IMR-90 (cell line): ENCODE measurements at regions not wholly inside any gene's neighbourhood (a gene's known extent, or its start where the extent isn't known, plus 50 kb on each side); places are given as distances from the start of the nearest gene placed in this dataset.

Experiments used
- ATAC-seq: fragments of 200-7000 bp; cut with Tn5 transposase; 2 replicates; pipeline ENCODE4 v1.9.1; 2020; ENCODE audit warnings: low read depth, mild to moderate bottlenecking, moderate library complexity
- BruUV-seq: library from RNA; stranded (reverse); fragments of 400-500 nt; replicated peaks from 2 replicates; lab custom pipeline; 2021; lab: Mats Ljungman, UMichigan
- CTCF ChIA-PET: fragments of 300-600 bp; formaldehyde crosslinking; extraction: SDS; loops from one replicate; lab custom pipeline; 2021; ENCODE audit warnings: antibody characterized with exemption; lab: Yijun Ruan, JAX
- POLR2A ChIA-PET: fragments of 300-600 bp; sonication (Branson Sonifier 250); formaldehyde crosslinking; loops from one replicate; lab custom pipeline; 2022; ENCODE audit warnings: antibody characterized with exemption; ENCODE audit not compliant: unreplicated experiment; lab: Charles Lee
- DNase-seq: peaks from one replicate; pipeline ENCODE4 v3.0.0; 2013
- H2AFZ ChIP-seq: replicated peaks from 2 replicates; pipeline ENCODE3; 2013; ENCODE audit warnings: low read length, mild to moderate bottlenecking; ENCODE audit not compliant: poor library complexity
- H2AK5ac ChIP-seq: 2 replicates; pipeline ENCODE4 v1.6.1; 2013; ENCODE audit warnings: low read depth, low read length, inconsistent platforms
- H2AK9ac ChIP-seq: replicated peaks from 2 replicates; pipeline ENCODE3; 2013; ENCODE audit warnings: mild to moderate bottlenecking, low read depth, low read length, moderate library complexity; ENCODE audit not compliant: poor library complexity
- H2BK120ac ChIP-seq: 2 replicates; pipeline ENCODE4 v1.6.1; 2013; ENCODE audit warnings: low read depth, low read length, inconsistent platforms
- H2BK15ac ChIP-seq: 3 replicates; pipeline ENCODE4 v1.6.1; 2013; ENCODE audit warnings: low read depth, low read length, inconsistent platforms
- H2BK20ac ChIP-seq: 2 replicates; pipeline ENCODE4 v1.6.1; 2013; ENCODE audit warnings: low read depth, mild to moderate bottlenecking, inconsistent platforms, low read length, moderate library complexity
- H2BK5ac ChIP-seq: 2 replicates; pipeline ENCODE4 v1.6.1; 2013; ENCODE audit warnings: mild to moderate bottlenecking, low read depth, low read length, inconsistent platforms; ENCODE audit not compliant: poor library complexity, severe bottlenecking
- H3K14ac ChIP-seq: replicated peaks from 2 replicates; pipeline ENCODE4 v1.6.1; 2013; ENCODE audit warnings: low read depth, low read length, inconsistent platforms
- H3K18ac ChIP-seq: 2 replicates; pipeline ENCODE4 v1.6.1; 2013; ENCODE audit warnings: low read depth, low read length, control low read depth
- H3K23ac ChIP-seq: 2 replicates; pipeline ENCODE4 v1.6.1; 2013; ENCODE audit warnings: low read depth, low read length, inconsistent platforms
- H3K27ac ChIP-seq: 2 replicates; pipeline ENCODE4 v1.5.1; 2013; ENCODE audit warnings: mild to moderate bottlenecking, control low read depth, low read length; ENCODE audit not compliant: insufficient read depth
- H3K27me3 ChIP-seq: 2 replicates; pipeline ENCODE4 v1.6.1; 2013; ENCODE audit warnings: low read length; ENCODE audit not compliant: control insufficient read depth, insufficient read depth
- H3K36me3 ChIP-seq: 2 replicates; pipeline ENCODE4 v1.6.1; 2013; ENCODE audit warnings: low read length, mixed read lengths; ENCODE audit not compliant: control insufficient read depth, insufficient read depth
- H3K4ac ChIP-seq: 2 replicates; pipeline ENCODE4 v1.6.1; 2013; ENCODE audit warnings: low read depth, low read length, inconsistent platforms
- H3K4me1 ChIP-seq: 2 replicates; pipeline ENCODE4 v1.6.1; 2013; ENCODE audit warnings: low read length, mixed read lengths; ENCODE audit not compliant: control insufficient read depth, insufficient read depth
- H3K4me2 ChIP-seq: 2 replicates; pipeline ENCODE4 v1.6.1; 2013; ENCODE audit warnings: low read depth, mild to moderate bottlenecking, control low read depth, low read length, moderate library complexity
- H3K4me3 ChIP-seq: 2 replicates; pipeline ENCODE4 v1.5.1; 2013; ENCODE audit warnings: low read depth, mild to moderate bottlenecking, control low read depth, low read length, moderate library complexity; ENCODE audit not compliant: insufficient read depth
- H3K56ac ChIP-seq: 2 replicates; pipeline ENCODE4 v1.6.1; 2013; ENCODE audit warnings: low read length, inconsistent platforms; ENCODE audit not compliant: insufficient read depth; ENCODE audit errors: extremely low read depth
- H3K79me1 ChIP-seq, 2 experiments: 2 replicates each; pipeline ENCODE4 v1.6.1; 2013; ENCODE audit warnings: low read length in 2 of 2, inconsistent platforms in 1 of 2, low read depth in 1 of 2
- H3K9ac ChIP-seq: 2 replicates; pipeline ENCODE4 v1.6.1; 2013; ENCODE audit warnings: low read depth, low read length, control low read depth
- H3K9me1 ChIP-seq: 2 replicates; pipeline ENCODE4 v1.6.1; 2013; ENCODE audit warnings: low read length, inconsistent platforms; ENCODE audit not compliant: insufficient read depth
- H3K9me3 ChIP-seq: 2 replicates; pipeline ENCODE4 v1.6.1; 2013; ENCODE audit warnings: low read length; ENCODE audit not compliant: control insufficient read depth, insufficient read depth
- H4K20me1 ChIP-seq: 2 replicates; pipeline ENCODE4 v1.6.1; 2013; ENCODE audit warnings: low read length, inconsistent platforms; ENCODE audit not compliant: insufficient read depth
- H4K5ac ChIP-seq: 2 replicates; pipeline ENCODE4 v1.6.1; 2013; ENCODE audit warnings: mild to moderate bottlenecking, low read depth, low read length, control low read depth
- H4K8ac ChIP-seq, 2 experiments: 2 replicates each; pipeline ENCODE4 v1.6.1; 2013; ENCODE audit warnings: low read depth in 2 of 2, low read length in 2 of 2, control low read depth in 1 of 2, inconsistent platforms in 1 of 2
- H4K91ac ChIP-seq: 2 replicates; pipeline ENCODE4 v1.6.1; 2013; ENCODE audit warnings: low read depth, low read length, inconsistent platforms; ENCODE audit not compliant: insufficient read depth
- BHLHE40 ChIP-seq: fragments of 150-350 bp; IDR thresholded peaks from 2 replicates; pipeline ENCODE4 v1.6.1; 2016; ENCODE audit warnings: mild to moderate bottlenecking, low read depth, low read length
- CTCF ChIP-seq: conservative IDR thresholded peaks from 2 replicates; pipeline ENCODE4 v1.5.1; 2012; ENCODE audit warnings: mild to moderate bottlenecking, low read depth, low read length, improper control_type of control experiment
- ELK1 ChIP-seq: fragments of 150-350 bp; IDR thresholded peaks from 2 replicates; pipeline ENCODE4 v1.6.1; 2016; ENCODE audit warnings: low read depth, mild to moderate bottlenecking, low read length, moderate library complexity, borderline replicate concordance
- MAFK ChIP-seq: IDR thresholded peaks from 2 replicates; pipeline ENCODE4 v1.6.1; 2012; ENCODE audit warnings: low read depth, low read length, improper control_type of control experiment
- NFE2L2 ChIP-seq: fragments of 150-350 bp; IDR thresholded peaks from 2 replicates; pipeline ENCODE4 v1.6.1; 2016; ENCODE audit warnings: low read depth, mild to moderate bottlenecking, low read length
- POLR2A ChIP-seq: IDR thresholded peaks from 2 replicates; pipeline ENCODE4 v1.6.1; 2012; ENCODE audit warnings: mild to moderate bottlenecking, low read depth, low read length
- RAD21 ChIP-seq: IDR thresholded peaks from 2 replicates; pipeline ENCODE4 v1.6.1; 2012; ENCODE audit warnings: low read length, improper control_type of control experiment
- WGBS, 2 experiments: methylation state at CpG; one replicate each; pipeline versions ENCODE4 v1.1.5 to v1.1.7; 2013; ENCODE audit warnings: missing lambda C conversion rate in 2 of 2; ENCODE audit not compliant: insufficient read length in 1 of 2; ENCODE audit errors: extremely low coverage in 2 of 2; 5-methylcytosine and 5-hydroxymethylcytosine counted together
- dilution Hi-C: fragments of 300-500 bp; cut with HindIII; formaldehyde crosslinking; loops from one replicate; pipeline ENCODE4 v1.14.3; 2018; ENCODE audit warnings: low sequenced_read_pairs; ENCODE audit not compliant: unreplicated experiment
- in situ Hi-C: fragments of 300-500 bp; cut with MboI; formaldehyde crosslinking; loops from 3 replicates; pipeline ENCODE4 v1.14.3; 2019; ENCODE audit warnings: low sequenced_read_pairs, inconsistent platforms, mixed read lengths
- intact Hi-C: fragments of 100-400 bp; cut with micrococcal nuclease; formaldehyde crosslinking; loops from 2 replicates; pipeline ENCODE4 v1.10.0; 2022

DNA sequence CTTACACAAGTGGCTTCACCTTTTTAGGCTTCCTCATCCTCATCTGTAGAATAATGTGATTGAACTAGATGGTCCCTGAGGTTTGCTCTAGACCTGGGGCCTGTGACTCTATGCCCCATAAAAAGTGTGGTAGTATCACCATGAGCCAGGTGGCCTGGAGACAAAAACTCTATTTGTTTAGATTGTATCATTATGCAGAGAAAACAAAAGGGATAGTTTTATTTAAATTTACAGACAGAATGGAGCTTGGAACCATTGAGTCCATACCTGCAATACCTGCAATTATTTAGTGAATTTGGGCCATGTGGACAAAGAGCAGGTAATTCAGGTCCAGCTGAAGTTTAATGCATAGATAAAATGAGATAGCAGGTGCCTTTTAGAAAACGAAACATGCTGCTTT, 139.5 kb upstream of the RPL34 start:
- Histone ChIP-seq H3K4me2 (no peak overlapping the region), H3K4ac (no peak overlapping the region), H2BK120ac (no peak overlapping the region), H3K18ac (no peak overlapping the region), H4K91ac (no peak overlapping the region), H2AK9ac (no peak overlapping the region), H3K27ac (no peak overlapping the region), H3K4me1 (no peaks in the 10 kb centered on the region), H2BK15ac (no peak overlapping the region), H3K9me1 (no peaks in the 10 kb centered on the region), H4K20me1 (no peaks in the 10 kb centered on the region), H3K36me3 (no peaks in the 10 kb centered on the region), H3K14ac (no peak overlapping the region), H3K9ac (no peak overlapping the region), H2AFZ (no peak overlapping the region), H4K5ac (no peak overlapping the region), H3K79me1 (no peaks in the 10 kb centered on the region), H2AK5ac (no peak overlapping the region), H2BK20ac (no peak overlapping the region), H4K8ac (no peak overlapping the region), H3K56ac (no peak overlapping the region), H3K9me3 (no peaks in the 10 kb centered on the region), H3K27me3 (peaks cover 3% of the 10 kb centered on the region; the same call in 1 of the 2 replicates), H2BK5ac (no peak overlapping the region), H3K4me3 (no peak overlapping the region), H3K23ac (no peak overlapping the region)
- no CpG with 5 or more reads among the region's 1 CpG for WGBS, 2 experiments
- dilution Hi-C loops (no loop called here), in situ Hi-C loops (no loop called here), intact Hi-C loops (no loop called here)
- CTCF ChIA-PET = no interaction called here
- ATAC-seq (no peak), DNase-seq (no peak)
- POLR2A ChIA-PET = no interaction called here
- TF ChIP-seq POLR2A (no peak), MAFK (no peak), CTCF (no peak), RAD21 (no peak), NFE2L2 (no peak), ELK1 (no peak), BHLHE40 (no peak)
- BruUV-seq = no TSS peak
